GM19397 (cell line): ENCODE measurements at regions not wholly inside any gene's neighbourhood (a gene's known extent, or its start where the extent isn't known, plus 50 kb on each side); places are given as distances from the start of the nearest gene placed in this dataset.

Experiments
- ATAC-seq: cut with Tn5 transposase; IDR thresholded peaks from one replicate; pipeline ENCODE4 v1.9.1; 2021; ENCODE audit warnings: mild to moderate bottlenecking, moderate library complexity; ENCODE audit not compliant: unreplicated experiment

GRCh38 chr18:24928301-24928878 is 423.6 kb downstream of the ZNF521 start:
- ATAC-seq, result no peak

GRCh38 chr18:24930478-24930877 is 421.5 kb downstream of the ZNF521 start:
- ATAC-seq, result no peak

- ATAC-seq, result no peak
Observed at GRCh38 chr18:24930971-24931370, 421.0 kb downstream of the ZNF521 start.

GRCh38 chr18:24933345-24933744 is 418.6 kb downstream of the ZNF521 start:
- no peak for ATAC-seq

GRCh38 chr18:24934258-24934932 is 417.6 kb downstream of the ZNF521 start:
- no peak for ATAC-seq

GRCh38 chr18:24935008-24935407 is 417.0 kb downstream of the ZNF521 start:
- no peak for ATAC-seq

- ATAC-seq, result no peak
Observed at GRCh38 chr18:24935896-24936295, 416.1 kb downstream of the ZNF521 start.

GRCh38 chr18:24936691-24937090 is 415.3 kb downstream of the ZNF521 start:
- no peak for ATAC-seq

GRCh38 chr18:24937639-24938275 is 414.2 kb downstream of the ZNF521 start:
- ATAC-seq, result no peak

GRCh38 chr18:24940416-24940815 is 411.6 kb downstream of the ZNF521 start:
- no peak for ATAC-seq

- no peak for ATAC-seq
Observed at GRCh38 chr18:24941174-24941951, 410.6 kb downstream of the ZNF521 start.

GRCh38 chr18:24942144-24942543 is 409.8 kb downstream of the ZNF521 start:
- no peak for ATAC-seq

- no peak for ATAC-seq
Observed at GRCh38 chr18:24947521-24948305, 404.3 kb downstream of the ZNF521 start.

- no peak for ATAC-seq
Observed at GRCh38 chr18:24949908-24950307, 402.1 kb downstream of the ZNF521 start.

- no peak for ATAC-seq
Observed at GRCh38 chr18:24954341-24954740, 397.6 kb downstream of the ZNF521 start.

GRCh38 chr18:24958001-24958400 is 394.0 kb downstream of the ZNF521 start:
- ATAC-seq, result no peak

GRCh38 chr18:24959051-24959476 is 392.9 kb downstream of the ZNF521 start:
- ATAC-seq, result no peak

GRCh38 chr18:24964216-24964615 is 387.8 kb downstream of the ZNF521 start:
- ATAC-seq, result peak; percentile 67

- no peak for ATAC-seq
Observed at GRCh38 chr18:24968238-24968775, 383.7 kb downstream of the ZNF521 start.

GRCh38 chr18:24972577-24972976 is 379.4 kb downstream of the ZNF521 start:
- ATAC-seq, result no peak
